Natural killer cell (primary cell): ENCODE measurements at regions not wholly inside any gene's neighbourhood (a gene's known extent, or its start where the extent isn't known, plus 50 kb on each side); places are given as distances from the start of the nearest gene placed in this dataset.

Experiments used
- ATAC-seq, 3 donors: fragments of 150-1000 bp in 2 of 3; fragments of 200-7000 bp in 1 of 3; cut with Tn5 transposase; 1 replicate in 1 of 3; 2 replicates in 2 of 3; pipeline ENCODE4 v1.10.0; 2021; ENCODE audit warnings: mild to moderate bottlenecking in 2 of 3, moderate library complexity in 2 of 3
- DNase-seq, 2 donors: peaks; one replicate each; pipeline versions ENCODE4 v3.0.0 to v3.0.0-alpha.2; 2013 to 2021; ENCODE audit warnings: mixed read lengths in 1 of 2
- H3K27ac ChIP-seq: one replicate; pipeline ENCODE4 v1.5.1; 2013; ENCODE audit warnings: mild to moderate bottlenecking, low read length
- H3K27me3 ChIP-seq: one replicate; pipeline ENCODE4 v1.6.1; 2013; ENCODE audit warnings: low read length; ENCODE audit not compliant: control insufficient read depth, insufficient read depth
- H3K36me3 ChIP-seq: one replicate; pipeline ENCODE4 v1.6.1; 2013; ENCODE audit warnings: low read length; ENCODE audit not compliant: control insufficient read depth, insufficient read depth
- H3K4me1 ChIP-seq: one replicate; pipeline ENCODE4 v1.6.1; 2013; ENCODE audit warnings: low read length; ENCODE audit not compliant: control insufficient read depth, insufficient read depth
- H3K4me3 ChIP-seq: one replicate; pipeline ENCODE4 v1.5.1; 2013; ENCODE audit warnings: low read length
- H3K9me3 ChIP-seq: one replicate; pipeline ENCODE4 v1.6.1; 2013; ENCODE audit warnings: low read length; ENCODE audit not compliant: control insufficient read depth, insufficient read depth
- H3K27ac Mint-ChIP-seq, 2 donors: one replicate each; pipeline ENCODE4 v1.8.0; 2022; ENCODE audit warnings: mild to moderate bottlenecking in 2 of 2, mixed read lengths in 2 of 2, moderate library complexity in 1 of 2
- H3K27me3 Mint-ChIP-seq, 2 donors: one replicate each; pipeline ENCODE4 v1.8.0; 2022; ENCODE audit warnings: low read depth in 2 of 2, mixed read lengths in 2 of 2
- H3K36me3 Mint-ChIP-seq: one replicate; pipeline ENCODE4 v1.8.0; 2022; ENCODE audit warnings: mixed read lengths
- H3K4me1 Mint-ChIP-seq, 2 donors: one replicate each; pipeline ENCODE4 v1.8.0; 2022; ENCODE audit warnings: mixed read lengths in 2 of 2
- H3K4me3 Mint-ChIP-seq: one replicate; pipeline ENCODE4 v1.8.0; 2022; ENCODE audit warnings: mild to moderate bottlenecking, moderate library complexity, mixed read lengths
- H3K9me3 Mint-ChIP-seq, 2 donors: one replicate each; pipeline ENCODE4 v1.8.0; 2022; ENCODE audit warnings: mixed read lengths in 2 of 2
- WGBS: methylation state at CpG from one replicate; pipeline ENCODE4 v1.1.7; 2013; ENCODE audit warnings: missing lambda C conversion rate; ENCODE audit not compliant: insufficient coverage; 5-methylcytosine and 5-hydroxymethylcytosine counted together
- intact Hi-C: fragments of 100-400 bp; cut with micrococcal nuclease; formaldehyde crosslinking; loops from one replicate; pipeline ENCODE4 v1.14.2; 2022
- TF ChIP-seq, protein P1 (sequence below): fragments of 200-600 bp; IDR thresholded peaks from one replicate; pipeline ENCODE4 v1.8.0; 2022; ENCODE audit warnings: antibody characterized with exemption

DNA sequence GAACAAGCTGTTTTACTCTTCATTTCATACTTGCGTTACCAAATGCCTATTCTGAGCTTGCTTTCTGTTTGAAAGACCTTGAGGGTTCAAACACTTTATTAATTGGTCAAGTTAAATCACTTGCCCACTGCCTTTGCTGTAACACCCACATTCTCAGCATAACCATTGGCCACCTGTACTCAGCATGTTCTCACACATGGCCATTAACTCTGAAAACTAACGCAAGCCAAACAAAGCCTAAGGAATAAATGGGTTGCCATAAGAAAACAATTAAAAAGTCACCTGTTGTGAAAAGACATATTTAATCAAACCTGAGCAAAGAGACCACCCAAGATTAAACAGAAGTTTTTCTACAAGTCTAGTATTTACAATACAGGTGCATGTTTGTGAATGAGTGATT, 517.2 kb upstream of the SPRY2 start:
- Mint-ChIP-seq H3K27ac (no peak overlapping the region), H3K4me3 (no peak overlapping the region), H3K36me3 (no peaks in the 10 kb centered on the region), H3K4me1 (no peaks in the 10 kb centered on the region), H3K27me3 (no peaks in the 10 kb centered on the region), H3K9me3 (no peaks in the 10 kb centered on the region)
- TF ChIP-seq, protein P1, sequence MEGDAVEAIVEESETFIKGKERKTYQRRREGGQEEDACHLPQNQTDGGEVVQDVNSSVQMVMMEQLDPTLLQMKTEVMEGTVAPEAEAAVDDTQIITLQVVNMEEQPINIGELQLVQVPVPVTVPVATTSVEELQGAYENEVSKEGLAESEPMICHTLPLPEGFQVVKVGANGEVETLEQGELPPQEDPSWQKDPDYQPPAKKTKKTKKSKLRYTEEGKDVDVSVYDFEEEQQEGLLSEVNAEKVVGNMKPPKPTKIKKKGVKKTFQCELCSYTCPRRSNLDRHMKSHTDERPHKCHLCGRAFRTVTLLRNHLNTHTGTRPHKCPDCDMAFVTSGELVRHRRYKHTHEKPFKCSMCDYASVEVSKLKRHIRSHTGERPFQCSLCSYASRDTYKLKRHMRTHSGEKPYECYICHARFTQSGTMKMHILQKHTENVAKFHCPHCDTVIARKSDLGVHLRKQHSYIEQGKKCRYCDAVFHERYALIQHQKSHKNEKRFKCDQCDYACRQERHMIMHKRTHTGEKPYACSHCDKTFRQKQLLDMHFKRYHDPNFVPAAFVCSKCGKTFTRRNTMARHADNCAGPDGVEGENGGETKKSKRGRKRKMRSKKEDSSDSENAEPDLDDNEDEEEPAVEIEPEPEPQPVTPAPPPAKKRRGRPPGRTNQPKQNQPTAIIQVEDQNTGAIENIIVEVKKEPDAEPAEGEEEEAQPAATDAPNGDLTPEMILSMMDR, result no peak
- Histone ChIP-seq H3K36me3 (no peaks in the 10 kb centered on the region), H3K4me3 (no peak overlapping the region), H3K9me3 (no peaks in the 10 kb centered on the region), H3K4me1 (no peaks in the 10 kb centered on the region), H3K27me3 (no peaks in the 10 kb centered on the region), H3K27ac (no peak overlapping the region)
- intact Hi-C loops, result no loop called here
- 98% methylated on average over 2 of the region's 2 CpGs for WGBS
- ATAC-seq (no peak), DNase-seq (no peak)

DNA sequence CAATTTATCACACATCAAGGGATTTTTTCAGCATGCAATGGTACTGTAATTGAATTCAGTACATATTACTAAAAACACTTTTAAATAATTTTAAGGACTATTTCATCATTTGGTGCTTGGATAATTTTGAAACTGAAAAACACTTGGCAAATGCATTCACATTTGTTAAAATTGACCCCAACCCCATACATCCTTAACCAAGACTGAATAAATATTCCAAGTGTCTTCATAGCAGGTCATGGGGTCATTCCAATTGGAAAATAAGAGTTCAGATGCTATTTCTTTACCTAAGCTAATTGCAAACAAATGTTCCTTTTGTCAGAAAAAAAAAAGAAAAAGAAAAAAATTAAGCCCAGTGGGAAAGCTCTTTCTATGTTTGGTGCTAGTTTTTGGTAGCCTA, 516.4 kb upstream of the SPRY2 start:
- TF ChIP-seq, protein P1, result no peak
- H3K27me3 Mint-ChIP-seq, result no peaks in the 10 kb centered on the region
- Histone ChIP-seq H3K9me3 (no peaks in the 10 kb centered on the region), H3K4me1 (no peaks in the 10 kb centered on the region), H3K4me3 (no peak overlapping the region), H3K27me3 (no peaks in the 10 kb centered on the region), H3K27ac (no peak overlapping the region), H3K36me3 (no peaks in the 10 kb centered on the region)
- DNase-seq, result no peak
- H3K4me3 Mint-ChIP-seq, result no peak overlapping the region
- H3K27ac Mint-ChIP-seq, result no peak overlapping the region
- intact Hi-C loops, result no loop called here
- no peaks in the 10 kb centered on the region for H3K9me3 Mint-ChIP-seq
- no peak for ATAC-seq
- H3K4me1 Mint-ChIP-seq, result no peaks in the 10 kb centered on the region
- H3K36me3 Mint-ChIP-seq, result no peaks in the 10 kb centered on the region

DNA sequence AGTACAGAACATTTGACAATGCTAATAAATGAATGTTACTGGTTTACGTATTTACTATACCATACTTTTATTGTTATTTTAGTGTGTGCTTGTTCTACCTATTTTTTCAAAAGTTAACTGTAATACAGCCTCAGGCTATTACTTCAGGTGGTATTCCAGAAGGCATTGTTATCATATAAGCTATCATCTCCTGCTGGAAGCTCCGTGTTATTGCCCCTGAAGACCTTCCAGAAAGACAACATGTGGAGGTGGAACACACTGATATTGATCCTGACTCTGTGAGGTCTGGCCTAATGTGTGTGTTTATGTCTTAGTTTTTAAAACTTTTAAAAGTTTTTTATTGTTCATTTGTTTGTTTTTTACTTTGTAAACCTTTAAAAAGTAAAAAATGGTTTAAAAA, 509.8 kb upstream of the SPRY2 start:
- Mint-ChIP-seq H3K27me3 (no peaks in the 10 kb centered on the region), H3K9me3 (no peaks in the 10 kb centered on the region), H3K36me3 (no peaks in the 10 kb centered on the region), H3K4me3 (no peak overlapping the region), H3K27ac (no peak overlapping the region), H3K4me1 (no peaks in the 10 kb centered on the region)
- WGBS, result 71% methylated on average over 1 of the region's 2 CpGs
- Histone ChIP-seq H3K4me3 (no peak overlapping the region), H3K4me1 (no peaks in the 10 kb centered on the region), H3K36me3 (no peaks in the 10 kb centered on the region), H3K9me3 (no peaks in the 10 kb centered on the region), H3K27ac (no peak overlapping the region), H3K27me3 (no peaks in the 10 kb centered on the region)
- TF ChIP-seq, protein P1, result no peak
- intact Hi-C loops, result no loop called here
- DNase-seq (no peak), ATAC-seq (no peak)

DNA sequence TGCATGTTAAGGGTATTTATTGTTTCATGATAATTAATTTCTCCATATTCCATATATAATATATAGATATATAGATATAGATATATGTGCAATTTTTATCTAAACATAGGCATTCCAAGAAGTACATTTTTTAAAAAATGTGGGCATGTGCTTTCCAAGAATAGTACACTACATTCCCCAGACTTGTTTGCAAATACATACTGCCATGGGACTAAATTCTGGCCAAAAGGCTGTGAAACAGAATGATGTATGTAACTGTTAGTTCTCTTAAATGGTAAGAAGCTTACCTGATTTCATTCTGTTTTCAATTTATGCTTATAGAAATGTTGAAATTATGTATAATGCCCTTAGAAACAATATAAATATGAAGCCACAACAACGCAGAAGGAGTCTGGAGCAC, 503.2 kb upstream of the SPRY2 start:
- H3K9me3 Mint-ChIP-seq, result no peaks in the 10 kb centered on the region
- H3K9me3 ChIP-seq, result no peaks in the 10 kb centered on the region

More for the DNA sequence above, 503.2 kb upstream of the SPRY2 start:
- Histone ChIP-seq H3K4me3 (no peak overlapping the region), H3K4me1 (no peaks in the 10 kb centered on the region), H3K27me3 (no peaks in the 10 kb centered on the region), H3K36me3 (no peaks in the 10 kb centered on the region), H3K27ac (no peak overlapping the region)
- TF ChIP-seq, protein P1, result no peak
- H3K27me3 Mint-ChIP-seq, result no peaks in the 10 kb centered on the region
- 78% methylated on average over 1 of the region's 1 CpG for whole genome bisulfite sequencing
- H3K4me1 Mint-ChIP-seq, result no peaks in the 10 kb centered on the region
- H3K4me3 Mint-ChIP-seq, result no peak overlapping the region
- no peak for ATAC-seq
- H3K27ac Mint-ChIP-seq, result no peak overlapping the region
- no peak for DNase-seq
- intact Hi-C loops, result no loop called here
- H3K36me3 Mint-ChIP-seq, result no peaks in the 10 kb centered on the region
